ENCODE measurements at regions not wholly inside any gene's neighbourhood (a gene's known extent, or its start where the extent isn't known, plus 50 kb on each side); places are given as distances from the start of the nearest gene placed in this dataset.

GRCh38 chr7:159250471-159250870 is 105.8 kb upstream of the VIPR2 start:
- Histone ChIP-seq H3K27ac (ENCODE audit: low read depth, low read length) (no peak overlapping the region), H3K27me3 (ENCODE audit: insufficient read depth, low read length, poor library complexity, severe bottlenecking) (no peaks in the 10 kb centered on the region), H3K4me1 (ENCODE audit: insufficient read depth, low read length) (peaks cover 7% of the 10 kb centered on the region), H3K4me3 (ENCODE audit: low read length) (no peak overlapping the region), H3K9me3 (ENCODE audit: low read length) (no peaks in the 10 kb centered on the region), H3K36me3 (ENCODE audit: insufficient read depth, low read length) (no peaks in the 10 kb centered on the region)
- ChIA-PET CTCF (no interaction called here), POLR2A (no interaction called here)
- H3K36me3 Mint-ChIP-seq: no peaks in the 10 kb centered on the region
- peaks cover 2 to 10% of the 10 kb centered on the region in 2 donors for H3K27me3 Mint-ChIP-seq
- DNase-seq: no peak
- H3K27ac Mint-ChIP-seq: no peak overlapping the region
- H3K4me1 Mint-ChIP-seq: peaks cover 28 to 37% (median 33%) of the 10 kb centered on the region in 3 donors
- H3K4me3 Mint-ChIP-seq: no peak overlapping the region
- H3K9me3 Mint-ChIP-seq: no peaks in the 10 kb centered on the region

DNA sequence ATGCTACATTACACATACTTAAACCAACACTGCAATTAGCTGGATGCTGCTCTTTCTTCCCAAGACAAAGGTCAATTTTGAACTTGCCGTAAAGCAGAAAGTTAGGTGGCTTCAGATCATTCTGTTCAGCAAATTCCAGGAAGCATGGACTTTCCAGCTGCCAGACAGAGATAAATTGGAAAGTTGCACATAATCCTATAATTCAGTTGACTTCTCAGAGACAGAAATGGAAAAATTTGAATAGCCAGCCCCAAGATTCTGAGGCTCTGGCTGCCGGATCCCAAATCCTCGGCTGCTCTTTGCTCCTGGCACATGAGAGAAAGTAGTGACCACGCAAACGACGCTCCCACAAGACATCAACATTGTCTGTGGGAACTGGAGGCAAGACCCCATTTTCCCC is 105.0 kb upstream of the VIPR2 start:
- H3K36me3 Mint-ChIP-seq: no peaks in the 10 kb centered on the region
- peak overlapping the region in 1 of 8 donors; percentile 34 for H3K27ac Mint-ChIP-seq
- H3K4me1 Mint-ChIP-seq: peaks cover 27 to 35% (median 33%) of the 10 kb centered on the region in 3 donors
- CTCF ChIA-PET: no interaction called here
- no peak overlapping the region for H3K4me3 Mint-ChIP-seq
- no peaks in the 10 kb centered on the region for H3K9me3 Mint-ChIP-seq
- no peaks in the 10 kb centered on the region for H3K36me3 ChIP-seq (ENCODE audit: insufficient read depth, low read length)
- peaks cover 2 to 7% of the 10 kb centered on the region in 2 donors for H3K27me3 Mint-ChIP-seq
- DNase-seq: no peak
- H3K9me3 ChIP-seq (ENCODE audit: low read length): no peaks in the 10 kb centered on the region
- no peak overlapping the region for H3K4me3 ChIP-seq (ENCODE audit: low read length)
- POLR2A ChIA-PET: no interaction called here
- H3K27ac ChIP-seq (ENCODE audit: low read depth, low read length): no peak overlapping the region
- no peaks in the 10 kb centered on the region for H3K27me3 ChIP-seq (ENCODE audit: insufficient read depth, low read length, poor library complexity, severe bottlenecking)
- peaks cover 7% of the 10 kb centered on the region for H3K4me1 ChIP-seq (ENCODE audit: insufficient read depth, low read length)

- Mint-ChIP-seq H3K27ac (peak overlapping the region in 2 of 8 donors; percentile 11 to 37), H3K27me3 (peaks cover 2 to 4% of the 10 kb centered on the region in 2 donors), H3K9me3 (no peaks in the 10 kb centered on the region), H3K36me3 (no peaks in the 10 kb centered on the region), H3K4me3 (peak overlapping the region in 3 of 7 donors; percentile 27 to 49 (median 37)), H3K4me1 (peaks cover 14 to 24% (median 23%) of the 10 kb centered on the region in 3 donors)
- DNase-seq: no peak
- Histone ChIP-seq H3K4me1 (ENCODE audit: insufficient read depth, low read length) (no peaks in the 10 kb centered on the region), H3K36me3 (ENCODE audit: insufficient read depth, low read length) (no peaks in the 10 kb centered on the region), H3K27ac (ENCODE audit: low read depth, low read length) (no peak overlapping the region), H3K9me3 (ENCODE audit: low read length) (no peaks in the 10 kb centered on the region), H3K27me3 (ENCODE audit: insufficient read depth, low read length, poor library complexity, severe bottlenecking) (no peaks in the 10 kb centered on the region), H3K4me3 (ENCODE audit: low read length) (no peak overlapping the region)
- ChIA-PET CTCF (no interaction called here), POLR2A (no interaction called here)
Measured at GRCh38 chr7:159247910-159248309, 103.2 kb upstream of the VIPR2 start.

GRCh38 chr7:159246702-159247480 is 102.2 kb upstream of the VIPR2 start:
- no peaks in the 10 kb centered on the region for H3K9me3 ChIP-seq (ENCODE audit: low read length)
- Mint-ChIP-seq H3K4me1 (peaks cover 14 to 24% (median 17%) of the 10 kb centered on the region in 3 donors), H3K27me3 (peaks cover 2 to 7% of the 10 kb centered on the region in 2 donors), H3K4me3 (peak overlapping the region in 2 of 7 donors; percentile 30 to 37), H3K9me3 (no peaks in the 10 kb centered on the region), H3K27ac (peak overlapping the region in 2 of 8 donors; percentile 34 to 79), H3K36me3 (no peaks in the 10 kb centered on the region)
- ChIA-PET POLR2A (no interaction called here), CTCF (no interaction called here)
- no peak for DNase-seq
- H3K27ac ChIP-seq (ENCODE audit: low read depth, low read length): no peak overlapping the region
- H3K27me3 ChIP-seq (ENCODE audit: insufficient read depth, low read length, poor library complexity, severe bottlenecking): no peaks in the 10 kb centered on the region
- no peaks in the 10 kb centered on the region for H3K4me1 ChIP-seq (ENCODE audit: insufficient read depth, low read length)
- no peaks in the 10 kb centered on the region for H3K36me3 ChIP-seq (ENCODE audit: insufficient read depth, low read length)
- no peak overlapping the region for H3K4me3 ChIP-seq (ENCODE audit: low read length)

DNA sequence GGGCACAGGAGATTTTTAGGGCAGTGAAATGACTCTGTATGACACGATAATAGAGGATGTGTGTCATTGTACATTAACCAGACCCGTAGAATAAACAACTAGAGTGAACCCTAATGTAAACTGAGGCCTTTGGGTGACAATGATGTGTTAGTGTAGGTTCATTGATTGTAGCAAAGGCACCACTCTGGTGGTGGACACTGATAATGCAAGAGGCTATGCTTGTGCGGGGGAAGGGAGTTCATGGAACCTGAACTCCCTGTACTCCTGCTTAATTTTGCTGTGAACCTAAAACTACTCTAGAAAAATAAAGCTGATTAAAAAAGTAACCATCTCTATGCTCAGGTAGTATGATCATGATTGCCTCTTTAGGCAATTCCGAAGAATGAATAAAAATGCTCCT is 96.3 kb upstream of the VIPR2 start:
- Histone ChIP-seq H3K9me3 (ENCODE audit: low read length) (no peaks in the 10 kb centered on the region), H3K4me1 (ENCODE audit: insufficient read depth, low read length) (no peaks in the 10 kb centered on the region), H3K4me3 (ENCODE audit: low read length) (no peak overlapping the region), H3K36me3 (ENCODE audit: insufficient read depth, low read length) (no peaks in the 10 kb centered on the region), H3K27me3 (ENCODE audit: insufficient read depth, low read length, poor library complexity, severe bottlenecking) (no peaks in the 10 kb centered on the region), H3K27ac (ENCODE audit: low read depth, low read length) (no peak overlapping the region)
- Mint-ChIP-seq H3K36me3 (peaks cover 0 to under 1% (median 0%) of the 10 kb centered on the region in 3 donors), H3K4me3 (no peak overlapping the region), H3K27ac (peak overlapping the region in 1 of 8 donors; percentile 76), H3K27me3 (peaks cover 7 to 37% of the 10 kb centered on the region in 2 donors), H3K4me1 (peaks cover 0 to 5% (median 3%) of the 10 kb centered on the region in 3 donors), H3K9me3 (peaks cover 0 to 3% (median 0%) of the 10 kb centered on the region in 5 donors)
- ChIA-PET POLR2A (no interaction called here), CTCF (interaction anchor here (1.3 kb wide), 1 partner anchor 43 kb away, joined by 3 read pairs; no protein-coding TSS in a partner anchor)
- no peak for DNase-seq

DNA sequence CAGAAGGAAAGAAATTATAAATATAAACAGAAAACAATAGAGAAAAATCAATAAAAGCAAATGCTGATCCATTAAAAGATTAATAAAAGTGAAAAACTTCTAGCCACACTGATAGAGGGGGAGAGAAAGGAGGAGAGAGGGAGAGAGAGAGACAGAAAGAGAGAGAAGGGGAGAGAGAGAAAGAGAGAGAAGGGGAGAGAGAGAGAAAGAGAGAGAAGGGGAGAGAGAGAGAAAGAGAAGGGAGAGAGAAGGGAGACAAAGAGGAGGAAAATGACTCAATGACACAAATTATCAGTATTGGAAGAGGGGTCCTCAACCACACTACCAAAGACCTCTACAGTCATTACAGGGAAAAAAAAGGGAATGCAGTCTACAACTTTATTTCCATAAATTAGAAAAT is 94.4 kb upstream of the VIPR2 start:
- no peak overlapping the region for H3K4me3 Mint-ChIP-seq
- peaks cover 7 to 45% of the 10 kb centered on the region in 2 donors for H3K27me3 Mint-ChIP-seq
- no peaks in the 10 kb centered on the region for H3K9me3 ChIP-seq (ENCODE audit: low read length)
- H3K36me3 ChIP-seq (ENCODE audit: insufficient read depth, low read length): no peaks in the 10 kb centered on the region
- POLR2A ChIA-PET: no interaction called here
- no peak overlapping the region for H3K4me3 ChIP-seq (ENCODE audit: low read length)
- H3K4me1 Mint-ChIP-seq: no peaks in the 10 kb centered on the region
- H3K4me1 ChIP-seq (ENCODE audit: insufficient read depth, low read length): no peaks in the 10 kb centered on the region
- CTCF ChIA-PET: no interaction called here
- DNase-seq: no peak
- peaks cover 0 to 3% (median 0%) of the 10 kb centered on the region in 5 donors for H3K9me3 Mint-ChIP-seq
- no peak overlapping the region for H3K27ac ChIP-seq (ENCODE audit: low read depth, low read length)
- peaks cover 0 to 3% (median 0%) of the 10 kb centered on the region in 3 donors for H3K36me3 Mint-ChIP-seq
- H3K27me3 ChIP-seq (ENCODE audit: insufficient read depth, low read length, poor library complexity, severe bottlenecking): no peaks in the 10 kb centered on the region
- H3K27ac Mint-ChIP-seq: peak overlapping the region in 1 of 8 donors; percentile 42

GRCh38 chr7:159238541-159238940 is 93.9 kb upstream of the VIPR2 start:
- H3K4me3 Mint-ChIP-seq: no peak overlapping the region
- ChIA-PET CTCF (no interaction called here), POLR2A (no interaction called here)
- Histone ChIP-seq H3K36me3 (ENCODE audit: insufficient read depth, low read length) (no peaks in the 10 kb centered on the region), H3K9me3 (ENCODE audit: low read length) (no peaks in the 10 kb centered on the region), H3K4me1 (ENCODE audit: insufficient read depth, low read length) (no peaks in the 10 kb centered on the region), H3K27me3 (ENCODE audit: insufficient read depth, low read length, poor library complexity, severe bottlenecking) (no peaks in the 10 kb centered on the region), H3K4me3 (ENCODE audit: low read length) (no peak overlapping the region), H3K27ac (ENCODE audit: low read depth, low read length) (no peak overlapping the region)
- H3K4me1 Mint-ChIP-seq: no peaks in the 10 kb centered on the region
- peaks cover 0 to 3% (median 0%) of the 10 kb centered on the region in 3 donors for H3K36me3 Mint-ChIP-seq
- H3K27me3 Mint-ChIP-seq: peaks cover 7 to 44% of the 10 kb centered on the region in 2 donors
- no peak overlapping the region for H3K27ac Mint-ChIP-seq
- peaks cover 0 to 3% (median 0%) of the 10 kb centered on the region in 5 donors for H3K9me3 Mint-ChIP-seq
- no peak for DNase-seq

DNA sequence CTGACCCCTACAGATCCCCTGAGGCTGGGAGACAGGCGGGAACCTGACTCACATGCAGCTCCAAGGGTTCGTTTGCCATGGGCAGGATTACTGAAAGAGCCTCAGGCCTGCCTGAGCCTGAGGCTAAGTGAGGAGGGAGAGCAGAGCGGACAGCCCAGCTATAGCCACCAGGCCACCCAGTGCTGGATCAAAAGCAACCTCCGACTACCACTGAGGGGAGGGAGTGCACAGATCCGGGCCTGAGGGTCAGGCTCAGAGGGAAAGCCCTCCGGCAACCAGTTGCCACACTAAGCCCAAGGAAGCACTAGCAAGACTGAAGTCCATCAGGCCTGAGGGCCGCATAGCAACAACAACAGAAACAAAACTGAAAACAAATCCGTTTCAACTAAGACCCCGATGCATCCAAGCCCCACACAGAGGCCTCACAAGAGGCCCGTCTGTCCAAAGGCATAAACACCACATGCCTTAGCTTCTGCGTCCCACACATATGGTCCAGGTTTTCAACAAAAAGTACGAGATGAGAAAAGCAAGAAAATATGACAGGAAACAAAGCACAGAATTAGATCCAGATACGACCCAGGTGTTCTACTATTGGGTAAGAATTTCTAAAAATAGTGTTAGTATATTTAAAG is 92.5 kb upstream of the VIPR2 start:
- Histone ChIP-seq H3K9me3 (ENCODE audit: low read length) (no peaks in the 10 kb centered on the region), H3K27me3 (ENCODE audit: insufficient read depth, low read length, poor library complexity, severe bottlenecking) (no peaks in the 10 kb centered on the region), H3K4me3 (ENCODE audit: low read length) (no peak overlapping the region), H3K27ac (ENCODE audit: low read depth, low read length) (no peak overlapping the region), H3K36me3 (ENCODE audit: insufficient read depth, low read length) (no peaks in the 10 kb centered on the region), H3K4me1 (ENCODE audit: insufficient read depth, low read length) (no peaks in the 10 kb centered on the region)
- ChIA-PET CTCF (no interaction called here), POLR2A (no interaction called here)
- Mint-ChIP-seq H3K27me3 (peaks cover 7 to 41% of the 10 kb centered on the region in 2 donors), H3K27ac (no peak overlapping the region), H3K4me3 (no peak overlapping the region), H3K4me1 (no peaks in the 10 kb centered on the region), H3K9me3 (peaks cover 0 to 3% (median 0%) of the 10 kb centered on the region in 5 donors), H3K36me3 (peaks cover 0 to 3% (median 0%) of the 10 kb centered on the region in 3 donors)
- no peak for DNase-seq

Measured in CD8-positive, alpha-beta memory T cell (primary cell).